Tibial artery (tissue), 4 donors: ENCODE measurements at regions not wholly inside any gene's neighbourhood (a gene's known extent, or its start where the extent isn't known, plus 50 kb on each side); places are given as distances from the start of the nearest gene placed in this dataset.

Source experiments
- DNase-seq, 2 donors: peaks; one replicate each; pipeline ENCODE4 v3.0.0-alpha.2; 2019
- H3K27ac ChIP-seq, 2 donors: fragments of 200-600 bp; sonication (generic) in 1 of 2; 1 replicate in 1 of 2; 2 replicates in 1 of 2; pipeline ENCODE4 v1.5.1; 2018 to 2019; ENCODE audit warnings: mild to moderate bottlenecking in 1 of 2
- H3K27me3 ChIP-seq, 2 donors: fragments of 200-600 bp; sonication (generic) in 1 of 2; one replicate each; pipeline versions ENCODE4 v1.5.1 to v1.6.0; 2016 to 2019
- H3K36me3 ChIP-seq, 3 donors: fragments of 200-600 bp; sonication (generic) in 2 of 3; one replicate each; pipeline ENCODE4 v1.5.1; 2016 to 2019; ENCODE audit warnings: mild to moderate bottlenecking in 2 of 3
- H3K4me1 ChIP-seq, 4 donors: fragments of 200-600 bp; sonication (generic) in 2 of 4; 1 replicate in 3 of 4; 2 replicates in 1 of 4; pipeline ENCODE4 v1.5.1; 2016 to 2019
- H3K4me3 ChIP-seq, 2 donors: fragments of 200-600 bp; sonication (generic) in 1 of 2; 1 replicate in 1 of 2; 2 replicates in 1 of 2; pipeline ENCODE4 v1.5.1; 2018 to 2019; ENCODE audit warnings: mild to moderate bottlenecking in 2 of 2
- H3K9me3 ChIP-seq, 3 donors: fragments of 200-600 bp; sonication (generic) in 1 of 3; one replicate each; pipeline ENCODE4 v1.5.1; 2016 to 2019
- CTCF ChIP-seq, 2 experiments: fragments of 200-600 bp in 1 of 2; fragments of 450-650 bp in 1 of 2; IDR thresholded peaks; one replicate each; pipeline ENCODE4 v1.5.1; 2017 to 2019; ENCODE audit warnings: antibody characterized with exemption in 2 of 2, mild to moderate bottlenecking in 1 of 2, moderate library complexity in 1 of 2
- intact Hi-C: fragments of 100-400 bp; cut with DNase I; formaldehyde crosslinking; loops from one replicate; pipeline ENCODE4 v1.15.0; 2023; ENCODE audit warnings: low total_unique reads

- Histone ChIP-seq H3K36me3 (no peaks in the 10 kb centered on the region), H3K4me3 (no peak overlapping the region), H3K27ac (no peak overlapping the region), H3K4me1 (no peaks in the 10 kb centered on the region), H3K9me3 (no peaks in the 10 kb centered on the region), H3K27me3 (no peaks in the 10 kb centered on the region)
- intact Hi-C loops, result no loop called here
- no peak for DNase-seq
- no peak for TF ChIP-seq CTCF (IDR thresholded peaks at IDR 0.05)
Observed at GRCh38 chr18:61172624-61173023, 160.6 kb upstream of the CDH20 start.

DNA sequence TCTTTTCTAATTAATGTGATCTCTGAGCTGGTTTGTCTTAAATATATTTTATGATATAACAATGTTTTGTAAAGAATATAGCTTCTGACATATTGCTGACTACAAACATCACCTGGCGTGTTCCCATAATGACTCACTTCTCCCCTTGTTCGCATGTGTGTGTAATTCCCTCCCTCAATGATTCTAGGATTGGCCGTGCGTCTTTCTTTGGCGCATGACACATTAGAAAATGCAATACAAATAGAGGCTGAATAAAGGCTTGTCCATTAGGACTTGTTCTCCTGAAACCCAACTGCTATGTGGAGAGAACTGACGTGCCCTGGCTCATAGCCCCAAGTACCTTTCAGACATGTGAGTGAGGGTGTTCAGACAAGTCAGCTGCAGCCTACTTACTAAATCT, 159.7 kb upstream of the CDH20 start:
- TF ChIP-seq CTCF (IDR thresholded peaks at IDR 0.05), result no peak
- H3K27me3 ChIP-seq, result no peaks in the 10 kb centered on the region
- intact Hi-C loops, result no loop called here

GRCh38 chr18:61183798-61184197, 149.4 kb upstream of the CDH20 start:
- intact Hi-C loops, result no loop called here
- TF ChIP-seq CTCF (IDR thresholded peaks at IDR 0.05), result no peak
- H3K4me1 ChIP-seq, result no peaks in the 10 kb centered on the region
- H3K27me3 ChIP-seq, result no peaks in the 10 kb centered on the region
- H3K9me3 ChIP-seq, result no peaks in the 10 kb centered on the region
- DNase-seq, result no peak
- H3K36me3 ChIP-seq, result no peaks in the 10 kb centered on the region
- H3K4me3 ChIP-seq, result no peak overlapping the region
- H3K27ac ChIP-seq, result no peak overlapping the region

More for the DNA sequence above, 159.7 kb upstream of the CDH20 start:
- H3K27ac ChIP-seq, result no peak overlapping the region
- H3K9me3 ChIP-seq, result no peaks in the 10 kb centered on the region
- H3K36me3 ChIP-seq, result no peaks in the 10 kb centered on the region
- H3K4me3 ChIP-seq, result no peak overlapping the region
- no peak for DNase-seq
- H3K4me1 ChIP-seq, result no peaks in the 10 kb centered on the region

- intact Hi-C loops, result no loop called here
- no peak for TF ChIP-seq CTCF (IDR thresholded peaks at IDR 0.05)
- no peaks in the 10 kb centered on the region for H3K9me3 ChIP-seq
- DNase-seq, result no peak
- no peaks in the 10 kb centered on the region for H3K27me3 ChIP-seq
- H3K36me3 ChIP-seq, result no peaks in the 10 kb centered on the region
- no peak overlapping the region for H3K4me3 ChIP-seq
- H3K4me1 ChIP-seq, result no peaks in the 10 kb centered on the region
- H3K27ac ChIP-seq, result no peak overlapping the region
Observed at GRCh38 chr18:61187971-61188370, 145.3 kb upstream of the CDH20 start.

DNA sequence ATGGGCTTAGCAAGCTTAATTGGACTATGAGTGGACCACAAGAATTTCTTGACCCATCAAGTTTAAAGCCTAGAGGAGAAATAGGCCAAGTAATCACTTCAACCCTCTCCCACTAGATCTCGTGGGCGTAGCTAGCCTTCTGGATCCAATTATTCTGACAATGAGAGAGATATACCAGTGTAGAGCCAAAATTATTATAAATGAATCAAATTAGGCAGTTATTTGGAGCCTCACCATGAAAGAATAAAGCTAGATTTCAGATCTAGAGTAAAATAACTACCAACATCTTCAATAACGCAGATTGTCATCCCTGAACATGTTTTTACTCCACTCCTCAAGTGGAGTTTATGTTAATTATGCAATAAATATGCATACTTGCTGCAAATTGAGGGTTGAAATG, 143.9 kb upstream of the CDH20 start:
- Histone ChIP-seq H3K36me3 (no peaks in the 10 kb centered on the region), H3K27ac (no peak overlapping the region), H3K9me3 (no peaks in the 10 kb centered on the region), H3K27me3 (no peaks in the 10 kb centered on the region), H3K4me3 (no peak overlapping the region), H3K4me1 (no peaks in the 10 kb centered on the region)
- TF ChIP-seq CTCF (IDR thresholded peaks at IDR 0.05), result no peak
- no peak for DNase-seq
- intact Hi-C loops, result no loop called here

GRCh38 chr18:61194726-61195125, 138.5 kb upstream of the CDH20 start:
- no peak for TF ChIP-seq CTCF (IDR thresholded peaks at IDR 0.05)
- Histone ChIP-seq H3K9me3 (no peaks in the 10 kb centered on the region), H3K4me1 (no peaks in the 10 kb centered on the region), H3K4me3 (no peak overlapping the region), H3K27me3 (no peaks in the 10 kb centered on the region), H3K27ac (no peak overlapping the region), H3K36me3 (no peaks in the 10 kb centered on the region)
- intact Hi-C loops, result no loop called here
- no peak for DNase-seq
